ENCODE measurements at regions not wholly inside any gene's neighbourhood (a gene's known extent, or its start where the extent isn't known, plus 50 kb on each side); places are given as distances from the start of the nearest gene placed in this dataset.
"Not testable (repeated sequence)": the region's sequence is repeated elsewhere in the genome, so short reads cannot be mapped to it uniquely, and the experiment has no call there.

- DNase-seq = no peak
- intact Hi-C loops (cut with DNase I) = no loop called here
- no peak overlapping the region for H3K27ac ChIP-seq
- no peaks in the 10 kb centered on the region for H3K36me3 ChIP-seq
- H3K4me3 ChIP-seq = no peak overlapping the region
- no peaks in the 10 kb centered on the region for H3K4me1 ChIP-seq
- TF ChIP-seq CTCF (IDR thresholded peaks at IDR 0.05) = no peak
- H3K27me3 ChIP-seq = no peaks in the 10 kb centered on the region
- ATAC-seq = no peak
- H3K9me3 ChIP-seq = no peaks in the 10 kb centered on the region
These were observed 147.8 kb upstream of the POGK start for GRCh38 chr1:166691476-166691875.

- Histone ChIP-seq H3K4me3 (no peak overlapping the region), H3K36me3 (no peaks in the 10 kb centered on the region), H3K27me3 (no peaks in the 10 kb centered on the region), H3K4me1 (no peaks in the 10 kb centered on the region), H3K27ac (no peak overlapping the region), H3K9me3 (no peaks in the 10 kb centered on the region)
- no peak for DNase-seq
- intact Hi-C loops (cut with DNase I) = no loop called here
- ATAC-seq = no peak
- no peak for TF ChIP-seq CTCF (IDR thresholded peaks at IDR 0.05)
These were observed 146.9 kb upstream of the POGK start for GRCh38 chr1:166692346-166692745.

GRCh38 chr1:166693158-166693557, 146.1 kb upstream of the POGK start:
- Histone ChIP-seq H3K36me3 (no peaks in the 10 kb centered on the region), H3K27ac (no peak overlapping the region), H3K27me3 (no peaks in the 10 kb centered on the region), H3K4me3 (no peak overlapping the region), H3K9me3 (no peaks in the 10 kb centered on the region), H3K4me1 (no peaks in the 10 kb centered on the region)
- ATAC-seq (no peak), DNase-seq (no peak)
- intact Hi-C loops (cut with DNase I) = no loop called here
- no peak for TF ChIP-seq CTCF (IDR thresholded peaks at IDR 0.05)

GRCh38 chr1:166693673-166694297, 145.5 kb upstream of the POGK start:
- Histone ChIP-seq H3K4me3 (no peak overlapping the region), H3K27me3 (no peaks in the 10 kb centered on the region), H3K9me3 (no peaks in the 10 kb centered on the region), H3K36me3 (no peaks in the 10 kb centered on the region), H3K27ac (no peak overlapping the region), H3K4me1 (no peaks in the 10 kb centered on the region)
- intact Hi-C loops (cut with DNase I) = no loop called here
- ATAC-seq (no peak), DNase-seq (no peak)
- TF ChIP-seq CTCF (IDR thresholded peaks at IDR 0.05) = no peak

GRCh38 chr1:166695115-166695514, 144.2 kb upstream of the POGK start:
- no peaks in the 10 kb centered on the region for H3K9me3 ChIP-seq
- TF ChIP-seq CTCF (IDR thresholded peaks at IDR 0.05) = no peak
- H3K4me1 ChIP-seq = no peaks in the 10 kb centered on the region
- ATAC-seq (no peak), DNase-seq (no peak)
- H3K27me3 ChIP-seq = no peaks in the 10 kb centered on the region
- intact Hi-C loops (cut with DNase I) = no loop called here
- H3K36me3 ChIP-seq = no peaks in the 10 kb centered on the region
- H3K4me3 ChIP-seq = no peak overlapping the region
- no peak overlapping the region for H3K27ac ChIP-seq

GRCh38 chr1:166695834-166696233, 143.4 kb upstream of the POGK start:
- ATAC-seq; H3K4me1 ChIP-seq; H3K9me3 ChIP-seq; DNase-seq; H3K27ac ChIP-seq; H3K36me3 ChIP-seq; H3K27me3 ChIP-seq; H3K4me3 ChIP-seq; intact Hi-C loops (cut with DNase I): not testable (repeated sequence)
